IMR-90 (cell line): ENCODE measurements at regions not wholly inside any gene's neighbourhood (a gene's known extent, or its start where the extent isn't known, plus 50 kb on each side); places are given as distances from the start of the nearest gene placed in this dataset.

ENCODE experiments used
- ATAC-seq: fragments of 200-7000 bp; cut with Tn5 transposase; 2 replicates; pipeline ENCODE4 v1.9.1; 2020; ENCODE audit warnings: low read depth, mild to moderate bottlenecking, moderate library complexity
- BruUV-seq: library from RNA; stranded (reverse); fragments of 400-500 nt; replicated peaks from 2 replicates; lab custom pipeline; 2021; lab: Mats Ljungman, UMichigan
- CTCF ChIA-PET: fragments of 300-600 bp; formaldehyde crosslinking; extraction: SDS; loops from one replicate; lab custom pipeline; 2021; ENCODE audit warnings: antibody characterized with exemption; lab: Yijun Ruan, JAX
- POLR2A ChIA-PET: fragments of 300-600 bp; sonication (Branson Sonifier 250); formaldehyde crosslinking; loops from one replicate; lab custom pipeline; 2022; ENCODE audit warnings: antibody characterized with exemption; ENCODE audit not compliant: unreplicated experiment; lab: Charles Lee
- DNase-seq: peaks from one replicate; pipeline ENCODE4 v3.0.0; 2013
- H2AFZ ChIP-seq: replicated peaks from 2 replicates; pipeline ENCODE3; 2013; ENCODE audit warnings: low read length, mild to moderate bottlenecking; ENCODE audit not compliant: poor library complexity
- H2AK5ac ChIP-seq: 2 replicates; pipeline ENCODE4 v1.6.1; 2013; ENCODE audit warnings: low read depth, low read length, inconsistent platforms
- H2AK9ac ChIP-seq: replicated peaks from 2 replicates; pipeline ENCODE3; 2013; ENCODE audit warnings: mild to moderate bottlenecking, low read depth, low read length, moderate library complexity; ENCODE audit not compliant: poor library complexity
- H2BK120ac ChIP-seq: 2 replicates; pipeline ENCODE4 v1.6.1; 2013; ENCODE audit warnings: low read depth, low read length, inconsistent platforms
- H2BK15ac ChIP-seq: 3 replicates; pipeline ENCODE4 v1.6.1; 2013; ENCODE audit warnings: low read depth, low read length, inconsistent platforms
- H2BK20ac ChIP-seq: 2 replicates; pipeline ENCODE4 v1.6.1; 2013; ENCODE audit warnings: low read depth, mild to moderate bottlenecking, inconsistent platforms, low read length, moderate library complexity
- H2BK5ac ChIP-seq: 2 replicates; pipeline ENCODE4 v1.6.1; 2013; ENCODE audit warnings: mild to moderate bottlenecking, low read depth, low read length, inconsistent platforms; ENCODE audit not compliant: poor library complexity, severe bottlenecking
- H3K14ac ChIP-seq: replicated peaks from 2 replicates; pipeline ENCODE4 v1.6.1; 2013; ENCODE audit warnings: low read depth, low read length, inconsistent platforms
- H3K18ac ChIP-seq: 2 replicates; pipeline ENCODE4 v1.6.1; 2013; ENCODE audit warnings: low read depth, low read length, control low read depth
- H3K23ac ChIP-seq: 2 replicates; pipeline ENCODE4 v1.6.1; 2013; ENCODE audit warnings: low read depth, low read length, inconsistent platforms
- H3K27ac ChIP-seq: 2 replicates; pipeline ENCODE4 v1.5.1; 2013; ENCODE audit warnings: mild to moderate bottlenecking, control low read depth, low read length; ENCODE audit not compliant: insufficient read depth
- H3K27me3 ChIP-seq: 2 replicates; pipeline ENCODE4 v1.6.1; 2013; ENCODE audit warnings: low read length; ENCODE audit not compliant: control insufficient read depth, insufficient read depth
- H3K36me3 ChIP-seq: 2 replicates; pipeline ENCODE4 v1.6.1; 2013; ENCODE audit warnings: low read length, mixed read lengths; ENCODE audit not compliant: control insufficient read depth, insufficient read depth
- H3K4ac ChIP-seq: 2 replicates; pipeline ENCODE4 v1.6.1; 2013; ENCODE audit warnings: low read depth, low read length, inconsistent platforms
- H3K4me1 ChIP-seq: 2 replicates; pipeline ENCODE4 v1.6.1; 2013; ENCODE audit warnings: low read length, mixed read lengths; ENCODE audit not compliant: control insufficient read depth, insufficient read depth
- H3K4me2 ChIP-seq: 2 replicates; pipeline ENCODE4 v1.6.1; 2013; ENCODE audit warnings: low read depth, mild to moderate bottlenecking, control low read depth, low read length, moderate library complexity
- H3K4me3 ChIP-seq: 2 replicates; pipeline ENCODE4 v1.5.1; 2013; ENCODE audit warnings: low read depth, mild to moderate bottlenecking, control low read depth, low read length, moderate library complexity; ENCODE audit not compliant: insufficient read depth
- H3K56ac ChIP-seq: 2 replicates; pipeline ENCODE4 v1.6.1; 2013; ENCODE audit warnings: low read length, inconsistent platforms; ENCODE audit not compliant: insufficient read depth; ENCODE audit errors: extremely low read depth
- H3K79me1 ChIP-seq, 2 experiments: 2 replicates each; pipeline ENCODE4 v1.6.1; 2013; ENCODE audit warnings: low read length in 2 of 2, inconsistent platforms in 1 of 2, low read depth in 1 of 2
- H3K9ac ChIP-seq: 2 replicates; pipeline ENCODE4 v1.6.1; 2013; ENCODE audit warnings: low read depth, low read length, control low read depth
- H3K9me1 ChIP-seq: 2 replicates; pipeline ENCODE4 v1.6.1; 2013; ENCODE audit warnings: low read length, inconsistent platforms; ENCODE audit not compliant: insufficient read depth
- H3K9me3 ChIP-seq: 2 replicates; pipeline ENCODE4 v1.6.1; 2013; ENCODE audit warnings: low read length; ENCODE audit not compliant: control insufficient read depth, insufficient read depth
- H4K20me1 ChIP-seq: 2 replicates; pipeline ENCODE4 v1.6.1; 2013; ENCODE audit warnings: low read length, inconsistent platforms; ENCODE audit not compliant: insufficient read depth
- H4K5ac ChIP-seq: 2 replicates; pipeline ENCODE4 v1.6.1; 2013; ENCODE audit warnings: mild to moderate bottlenecking, low read depth, low read length, control low read depth
- H4K8ac ChIP-seq, 2 experiments: 2 replicates each; pipeline ENCODE4 v1.6.1; 2013; ENCODE audit warnings: low read depth in 2 of 2, low read length in 2 of 2, control low read depth in 1 of 2, inconsistent platforms in 1 of 2
- H4K91ac ChIP-seq: 2 replicates; pipeline ENCODE4 v1.6.1; 2013; ENCODE audit warnings: low read depth, low read length, inconsistent platforms; ENCODE audit not compliant: insufficient read depth
- CHD1 ChIP-seq: IDR thresholded peaks from 2 replicates; pipeline ENCODE4 v1.6.1; 2012; ENCODE audit warnings: low read depth, low read length, improper control_type of control experiment
- FOS ChIP-seq: fragments of 150-350 bp; IDR thresholded peaks from 2 replicates; pipeline ENCODE4 v1.6.1; 2016; ENCODE audit warnings: low read depth, low read length
- MXI1 ChIP-seq: IDR thresholded peaks from 2 replicates; pipeline ENCODE4 v1.6.1; 2012; ENCODE audit warnings: low read depth, mild to moderate bottlenecking, low read length, moderate library complexity, borderline replicate concordance
- POLR2A ChIP-seq: IDR thresholded peaks from 2 replicates; pipeline ENCODE4 v1.6.1; 2012; ENCODE audit warnings: mild to moderate bottlenecking, low read depth, low read length
- RAD21 ChIP-seq: IDR thresholded peaks from 2 replicates; pipeline ENCODE4 v1.6.1; 2012; ENCODE audit warnings: low read length, improper control_type of control experiment
- RCOR1 ChIP-seq: IDR thresholded peaks from 2 replicates; pipeline ENCODE4 v1.6.1; 2012; ENCODE audit warnings: mild to moderate bottlenecking, low read length, improper control_type of control experiment; ENCODE audit not compliant: insufficient replicate concordance
- SMC3 ChIP-seq: fragments of 150-350 bp; IDR thresholded peaks from 2 replicates; pipeline ENCODE4 v1.6.1; 2016; ENCODE audit warnings: low read depth, mild to moderate bottlenecking, antibody characterized with exemption, low read length, moderate library complexity
- WGBS, 2 experiments: methylation state at CpG; one replicate each; pipeline versions ENCODE4 v1.1.5 to v1.1.7; 2013; ENCODE audit warnings: missing lambda C conversion rate in 2 of 2; ENCODE audit not compliant: insufficient read length in 1 of 2; ENCODE audit errors: extremely low coverage in 2 of 2; 5-methylcytosine and 5-hydroxymethylcytosine counted together
- dilution Hi-C: fragments of 300-500 bp; cut with HindIII; formaldehyde crosslinking; loops from one replicate; pipeline ENCODE4 v1.14.3; 2018; ENCODE audit warnings: low sequenced_read_pairs; ENCODE audit not compliant: unreplicated experiment
- in situ Hi-C: fragments of 300-500 bp; cut with MboI; formaldehyde crosslinking; loops from 3 replicates; pipeline ENCODE4 v1.14.3; 2019; ENCODE audit warnings: low sequenced_read_pairs, inconsistent platforms, mixed read lengths
- intact Hi-C: fragments of 100-400 bp; cut with micrococcal nuclease; formaldehyde crosslinking; loops from 2 replicates; pipeline ENCODE4 v1.10.0; 2022
- TF ChIP-seq, protein P1 (sequence below): conservative IDR thresholded peaks from 2 replicates; pipeline ENCODE4 v1.5.1; 2012; ENCODE audit warnings: mild to moderate bottlenecking, low read depth, low read length, improper control_type of control experiment

GRCh38 chrX:109918753-109919152 is 84.2 kb upstream of the TMEM164 start:
- H3K79me1 ChIP-seq: no peaks in the 10 kb centered on the region
- H2AK9ac ChIP-seq: no peak overlapping the region
- H2BK20ac ChIP-seq: no peak overlapping the region
- CTCF ChIA-PET: no interaction called here
- no peak overlapping the region for H3K14ac ChIP-seq
- no peak for TF ChIP-seq SMC3
- no peak for TF ChIP-seq RCOR1
- no peak for TF ChIP-seq POLR2A
- TF ChIP-seq MXI1: no peak
- no peak for TF ChIP-seq RAD21
- TF ChIP-seq, protein P1, sequence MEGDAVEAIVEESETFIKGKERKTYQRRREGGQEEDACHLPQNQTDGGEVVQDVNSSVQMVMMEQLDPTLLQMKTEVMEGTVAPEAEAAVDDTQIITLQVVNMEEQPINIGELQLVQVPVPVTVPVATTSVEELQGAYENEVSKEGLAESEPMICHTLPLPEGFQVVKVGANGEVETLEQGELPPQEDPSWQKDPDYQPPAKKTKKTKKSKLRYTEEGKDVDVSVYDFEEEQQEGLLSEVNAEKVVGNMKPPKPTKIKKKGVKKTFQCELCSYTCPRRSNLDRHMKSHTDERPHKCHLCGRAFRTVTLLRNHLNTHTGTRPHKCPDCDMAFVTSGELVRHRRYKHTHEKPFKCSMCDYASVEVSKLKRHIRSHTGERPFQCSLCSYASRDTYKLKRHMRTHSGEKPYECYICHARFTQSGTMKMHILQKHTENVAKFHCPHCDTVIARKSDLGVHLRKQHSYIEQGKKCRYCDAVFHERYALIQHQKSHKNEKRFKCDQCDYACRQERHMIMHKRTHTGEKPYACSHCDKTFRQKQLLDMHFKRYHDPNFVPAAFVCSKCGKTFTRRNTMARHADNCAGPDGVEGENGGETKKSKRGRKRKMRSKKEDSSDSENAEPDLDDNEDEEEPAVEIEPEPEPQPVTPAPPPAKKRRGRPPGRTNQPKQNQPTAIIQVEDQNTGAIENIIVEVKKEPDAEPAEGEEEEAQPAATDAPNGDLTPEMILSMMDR: no peak
- TF ChIP-seq CHD1: no peak
- no peak for TF ChIP-seq FOS
- H2BK15ac ChIP-seq: no peak overlapping the region
- dilution Hi-C loops: no loop called here
- no TSS peak for BruUV-seq
- no peak overlapping the region for H4K8ac ChIP-seq
- no peak overlapping the region for H3K18ac ChIP-seq
- DNase-seq: peak; percentile 2
- H3K4ac ChIP-seq: no peak overlapping the region
- peaks cover 12% of the 10 kb centered on the region; the same call in 1 of the 2 replicates for H3K27me3 ChIP-seq
- no peak overlapping the region for H3K27ac ChIP-seq
- H2BK5ac ChIP-seq: no peak overlapping the region
- in situ Hi-C loops: loop anchor here (25.0 kb wide), 1 partner anchor 494 kb away; no protein-coding TSS in a partner anchor
- intact Hi-C loops: no loop called here
- no peaks in the 10 kb centered on the region for H3K9me1 ChIP-seq
- no peak overlapping the region for H3K9ac ChIP-seq
- no peaks in the 10 kb centered on the region for H3K36me3 ChIP-seq
- no peak overlapping the region for H2BK120ac ChIP-seq
- H3K4me3 ChIP-seq: no peak overlapping the region
- no peak overlapping the region for H2AFZ ChIP-seq
- H4K91ac ChIP-seq: no peak overlapping the region
- H3K56ac ChIP-seq: no peak overlapping the region
- H3K23ac ChIP-seq: no peak overlapping the region
- H3K4me1 ChIP-seq: no peaks in the 10 kb centered on the region
- no peak overlapping the region for H2AK5ac ChIP-seq
- WGBS, 2 experiments: no CpG with 5 or more reads among the region's 1 CpG
- no peak; the same call in 1 of the 2 replicates for ATAC-seq
- no peak overlapping the region for H3K4me2 ChIP-seq
- POLR2A ChIA-PET: no interaction called here
- no peak overlapping the region for H4K5ac ChIP-seq
- H3K9me3 ChIP-seq: no peaks in the 10 kb centered on the region
- H4K20me1 ChIP-seq: no peaks in the 10 kb centered on the region
